ENCODE measurements at regions not wholly inside any gene's neighbourhood (a gene's known extent, or its start where the extent isn't known, plus 50 kb on each side); places are given as distances from the start of the nearest gene placed in this dataset.

DNA sequence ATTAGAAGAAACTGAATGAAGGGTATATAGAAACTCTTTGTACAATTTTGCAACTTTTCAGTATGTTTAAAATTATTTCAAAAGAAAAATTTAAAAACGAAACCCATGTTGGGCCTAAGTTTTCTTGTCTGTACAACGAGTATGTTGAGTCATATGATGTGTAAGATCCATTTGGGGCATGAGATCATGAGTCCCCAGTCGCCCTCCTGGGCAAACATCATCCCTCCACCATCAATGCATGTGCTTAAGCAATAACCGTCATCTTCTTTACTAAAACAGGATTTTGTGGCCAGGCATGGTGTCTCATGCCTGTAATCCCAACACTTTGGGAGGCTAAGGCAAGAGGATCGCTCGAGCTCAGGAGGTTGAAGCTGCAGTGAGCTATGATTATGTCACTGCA is 54.2 kb upstream of the CDCA7L start:
- TF ChIP-seq, protein P1, sequence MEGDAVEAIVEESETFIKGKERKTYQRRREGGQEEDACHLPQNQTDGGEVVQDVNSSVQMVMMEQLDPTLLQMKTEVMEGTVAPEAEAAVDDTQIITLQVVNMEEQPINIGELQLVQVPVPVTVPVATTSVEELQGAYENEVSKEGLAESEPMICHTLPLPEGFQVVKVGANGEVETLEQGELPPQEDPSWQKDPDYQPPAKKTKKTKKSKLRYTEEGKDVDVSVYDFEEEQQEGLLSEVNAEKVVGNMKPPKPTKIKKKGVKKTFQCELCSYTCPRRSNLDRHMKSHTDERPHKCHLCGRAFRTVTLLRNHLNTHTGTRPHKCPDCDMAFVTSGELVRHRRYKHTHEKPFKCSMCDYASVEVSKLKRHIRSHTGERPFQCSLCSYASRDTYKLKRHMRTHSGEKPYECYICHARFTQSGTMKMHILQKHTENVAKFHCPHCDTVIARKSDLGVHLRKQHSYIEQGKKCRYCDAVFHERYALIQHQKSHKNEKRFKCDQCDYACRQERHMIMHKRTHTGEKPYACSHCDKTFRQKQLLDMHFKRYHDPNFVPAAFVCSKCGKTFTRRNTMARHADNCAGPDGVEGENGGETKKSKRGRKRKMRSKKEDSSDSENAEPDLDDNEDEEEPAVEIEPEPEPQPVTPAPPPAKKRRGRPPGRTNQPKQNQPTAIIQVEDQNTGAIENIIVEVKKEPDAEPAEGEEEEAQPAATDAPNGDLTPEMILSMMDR (IDR thresholded peaks at IDR 0.05; ENCODE audit: insufficient read depth, low read length) = no peak
- TF ChIP-seq, protein P2, sequence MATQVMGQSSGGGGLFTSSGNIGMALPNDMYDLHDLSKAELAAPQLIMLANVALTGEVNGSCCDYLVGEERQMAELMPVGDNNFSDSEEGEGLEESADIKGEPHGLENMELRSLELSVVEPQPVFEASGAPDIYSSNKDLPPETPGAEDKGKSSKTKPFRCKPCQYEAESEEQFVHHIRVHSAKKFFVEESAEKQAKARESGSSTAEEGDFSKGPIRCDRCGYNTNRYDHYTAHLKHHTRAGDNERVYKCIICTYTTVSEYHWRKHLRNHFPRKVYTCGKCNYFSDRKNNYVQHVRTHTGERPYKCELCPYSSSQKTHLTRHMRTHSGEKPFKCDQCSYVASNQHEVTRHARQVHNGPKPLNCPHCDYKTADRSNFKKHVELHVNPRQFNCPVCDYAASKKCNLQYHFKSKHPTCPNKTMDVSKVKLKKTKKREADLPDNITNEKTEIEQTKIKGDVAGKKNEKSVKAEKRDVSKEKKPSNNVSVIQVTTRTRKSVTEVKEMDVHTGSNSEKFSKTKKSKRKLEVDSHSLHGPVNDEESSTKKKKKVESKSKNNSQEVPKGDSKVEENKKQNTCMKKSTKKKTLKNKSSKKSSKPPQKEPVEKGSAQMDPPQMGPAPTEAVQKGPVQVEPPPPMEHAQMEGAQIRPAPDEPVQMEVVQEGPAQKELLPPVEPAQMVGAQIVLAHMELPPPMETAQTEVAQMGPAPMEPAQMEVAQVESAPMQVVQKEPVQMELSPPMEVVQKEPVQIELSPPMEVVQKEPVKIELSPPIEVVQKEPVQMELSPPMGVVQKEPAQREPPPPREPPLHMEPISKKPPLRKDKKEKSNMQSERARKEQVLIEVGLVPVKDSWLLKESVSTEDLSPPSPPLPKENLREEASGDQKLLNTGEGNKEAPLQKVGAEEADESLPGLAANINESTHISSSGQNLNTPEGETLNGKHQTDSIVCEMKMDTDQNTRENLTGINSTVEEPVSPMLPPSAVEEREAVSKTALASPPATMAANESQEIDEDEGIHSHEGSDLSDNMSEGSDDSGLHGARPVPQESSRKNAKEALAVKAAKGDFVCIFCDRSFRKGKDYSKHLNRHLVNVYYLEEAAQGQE (IDR thresholded peaks at IDR 0.05; ENCODE audit: insufficient replicate concordance, low read depth) = no peak

Data from HL-60 (cell line).